ENCODE measurements at regions not wholly inside any gene's neighbourhood (a gene's known extent, or its start where the extent isn't known, plus 50 kb on each side); places are given as distances from the start of the nearest gene placed in this dataset.

DNA sequence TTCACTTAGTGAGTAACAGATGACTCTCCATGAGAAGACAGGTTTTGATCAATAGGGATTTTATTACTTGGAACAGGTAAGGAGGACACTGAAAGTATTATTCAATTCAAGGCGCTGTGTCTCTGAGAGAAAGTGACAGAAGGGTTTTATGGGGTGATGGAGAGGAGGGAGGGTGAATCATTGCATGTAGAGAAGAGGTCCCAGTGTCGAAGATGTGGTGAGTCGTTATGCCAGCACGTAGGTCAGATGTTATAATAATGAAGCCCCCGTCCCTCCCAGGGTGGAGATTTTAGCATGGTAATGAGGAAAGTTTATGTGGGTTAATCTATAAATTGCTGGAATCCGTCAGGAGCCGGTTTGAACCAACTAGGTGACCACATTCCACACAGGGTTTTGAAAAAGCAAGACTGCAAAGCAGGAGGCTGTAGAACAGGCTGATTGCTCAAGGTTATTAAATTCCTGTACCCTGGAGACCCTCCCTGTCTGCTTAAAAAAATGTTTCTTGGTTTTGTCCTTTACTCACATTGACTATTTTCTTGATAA, 586.4 kb upstream of the TMPRSS15 start:
- Histone ChIP-seq H3K36me3 (no peaks in the 10 kb centered on the region), H3K9me3 (peaks cover 0 to 40% (median 0%) of the 10 kb centered on the region in 11 donors), H3K27ac (no peak overlapping the region), H3K27me3 (no peaks in the 10 kb centered on the region), H3K4me3 (no peak overlapping the region), H3K4me1 (no peaks in the 10 kb centered on the region)
- ATAC-seq (no peak), DNase-seq (no peak)
- WGBS, 2 donors = 72 to 81% methylated on average over 7 of the region's 7 CpGs
- intact Hi-C loops (cut with DNase I) = no loop called here
- TF ChIP-seq, protein P1, sequence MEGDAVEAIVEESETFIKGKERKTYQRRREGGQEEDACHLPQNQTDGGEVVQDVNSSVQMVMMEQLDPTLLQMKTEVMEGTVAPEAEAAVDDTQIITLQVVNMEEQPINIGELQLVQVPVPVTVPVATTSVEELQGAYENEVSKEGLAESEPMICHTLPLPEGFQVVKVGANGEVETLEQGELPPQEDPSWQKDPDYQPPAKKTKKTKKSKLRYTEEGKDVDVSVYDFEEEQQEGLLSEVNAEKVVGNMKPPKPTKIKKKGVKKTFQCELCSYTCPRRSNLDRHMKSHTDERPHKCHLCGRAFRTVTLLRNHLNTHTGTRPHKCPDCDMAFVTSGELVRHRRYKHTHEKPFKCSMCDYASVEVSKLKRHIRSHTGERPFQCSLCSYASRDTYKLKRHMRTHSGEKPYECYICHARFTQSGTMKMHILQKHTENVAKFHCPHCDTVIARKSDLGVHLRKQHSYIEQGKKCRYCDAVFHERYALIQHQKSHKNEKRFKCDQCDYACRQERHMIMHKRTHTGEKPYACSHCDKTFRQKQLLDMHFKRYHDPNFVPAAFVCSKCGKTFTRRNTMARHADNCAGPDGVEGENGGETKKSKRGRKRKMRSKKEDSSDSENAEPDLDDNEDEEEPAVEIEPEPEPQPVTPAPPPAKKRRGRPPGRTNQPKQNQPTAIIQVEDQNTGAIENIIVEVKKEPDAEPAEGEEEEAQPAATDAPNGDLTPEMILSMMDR (IDR thresholded peaks at IDR 0.05) = no peak

DNA sequence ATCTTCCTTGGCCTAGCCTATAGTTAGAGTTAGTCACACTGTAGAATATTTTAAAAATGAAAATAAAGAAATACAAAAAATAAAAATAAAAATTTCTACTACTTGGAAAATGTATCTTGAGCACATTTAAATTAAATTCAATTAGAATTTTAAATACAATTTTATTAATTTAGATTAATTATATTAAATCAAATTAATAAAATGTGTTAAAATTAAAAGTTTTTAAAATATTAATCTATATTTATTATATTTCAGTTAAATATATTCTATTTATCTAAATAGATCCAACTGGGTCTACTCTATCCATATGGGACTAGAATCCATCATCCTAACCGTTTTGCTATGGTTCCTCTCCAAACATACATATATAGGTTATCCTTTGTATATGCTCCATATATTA, 588.3 kb upstream of the TMPRSS15 start:
- Histone ChIP-seq H3K9me3 (peaks cover 0 to 31% (median 0%) of the 10 kb centered on the region in 11 donors), H3K4me3 (no peak overlapping the region), H3K36me3 (no peaks in the 10 kb centered on the region), H3K27ac (no peak overlapping the region), H3K4me1 (no peaks in the 10 kb centered on the region), H3K27me3 (no peaks in the 10 kb centered on the region)
- no peak for DNase-seq
- TF ChIP-seq, protein P1 (IDR thresholded peaks at IDR 0.05) = no peak
- WGBS, 2 donors = 65 to 73% methylated on average over 1 of the region's 1 CpG
- intact Hi-C loops (cut with DNase I) = no loop called here
- ATAC-seq = no peak

DNA sequence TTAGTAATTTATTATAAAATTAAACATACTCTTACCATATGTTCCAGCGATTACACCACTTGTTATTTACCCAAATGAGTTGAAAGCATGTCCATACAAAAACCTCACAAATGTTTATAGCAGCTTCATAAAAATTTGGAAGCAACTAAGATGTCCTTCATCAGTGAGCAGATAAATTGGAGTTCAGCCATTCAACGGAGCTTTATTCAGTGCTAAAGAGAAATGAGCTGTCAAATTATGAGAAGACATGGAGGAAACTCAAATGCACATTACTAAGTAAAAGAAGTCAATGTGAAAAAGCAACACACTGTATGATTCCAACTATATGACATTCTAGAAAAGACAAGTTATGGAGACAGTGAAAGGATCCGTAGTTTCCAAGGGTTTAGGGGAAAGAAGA, 606.7 kb upstream of the TMPRSS15 start:
- H3K36me3 ChIP-seq = no peaks in the 10 kb centered on the region
- H3K4me1 ChIP-seq = peaks cover 0 to 13% (median 0%) of the 10 kb centered on the region in 9 donors
- 59 to 70% methylated on average over 3 of the region's 3 CpGs for WGBS, 2 donors
- no peak for DNase-seq
- no peak overlapping the region for H3K4me3 ChIP-seq
- no peaks in the 10 kb centered on the region for H3K27me3 ChIP-seq
- intact Hi-C loops (cut with DNase I) = loop anchor here in 1 of 10 donors (10.0 kb wide), 1 partner anchor 245 kb away; no protein-coding TSS in a partner anchor
- TF ChIP-seq, protein P1 (IDR thresholded peaks at IDR 0.05) = no peak
- H3K27ac ChIP-seq = no peak overlapping the region
- peaks cover 0 to 4% (median 0%) of the 10 kb centered on the region in 11 donors for H3K9me3 ChIP-seq
- no peak for ATAC-seq

DNA sequence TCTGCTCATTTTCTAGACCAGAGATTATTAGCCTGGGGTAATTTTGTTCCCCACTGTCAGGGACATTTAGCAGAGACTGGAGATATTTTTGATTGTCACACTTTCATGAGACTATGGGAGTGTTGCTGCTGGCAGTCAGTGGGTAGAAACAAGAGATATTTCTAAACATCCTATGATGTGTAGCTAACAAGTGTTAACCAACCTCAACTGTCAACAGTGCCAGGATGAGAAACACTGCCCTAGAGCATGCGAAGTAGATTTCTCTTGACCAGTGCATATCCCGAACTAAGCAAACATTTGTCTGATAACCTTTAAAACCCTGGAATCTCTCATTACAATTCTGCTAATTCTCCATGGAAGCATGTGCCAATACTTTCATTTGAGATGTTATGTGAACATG, 607.4 kb upstream of the TMPRSS15 start:
- no peak overlapping the region for H3K4me3 ChIP-seq
- ATAC-seq (peak; percentile 60 to 97 (median 82)), DNase-seq (peak in 1 of 2 donors; percentile 19)
- TF ChIP-seq, protein P1 (IDR thresholded peaks at IDR 0.05) = no peak
- intact Hi-C loops (cut with DNase I) = loop anchor here in 1 of 10 donors (10.0 kb wide), 1 partner anchor 244 kb away; no protein-coding TSS in a partner anchor
- H3K9me3 ChIP-seq = peaks cover 0 to 4% (median 0%) of the 10 kb centered on the region in 11 donors
- H3K4me1 ChIP-seq = peaks cover 0 to 13% (median 0%) of the 10 kb centered on the region in 9 donors
- no peaks in the 10 kb centered on the region for H3K36me3 ChIP-seq
- H3K27me3 ChIP-seq = no peaks in the 10 kb centered on the region
- H3K27ac ChIP-seq = peak overlapping the region in 1 of 10 donors; percentile 36
- 11 to 17% methylated on average over 2 of the region's 2 CpGs for WGBS, 2 donors
